HTR-8/SVneo (cell line): ENCODE measurements at regions not wholly inside any gene's neighbourhood (a gene's known extent, or its start where the extent isn't known, plus 50 kb on each side); places are given as distances from the start of the nearest gene placed in this dataset.
"Not testable (repeated sequence)": the region's sequence is repeated elsewhere in the genome, so short reads cannot be mapped to it uniquely, and the experiment has no call there.

ENCODE experiments used
- DNase-seq: peaks from one replicate; pipeline ENCODE4 v3.0.0; 2011; ENCODE audit warnings: low spot score, mixed read lengths; ENCODE audit not compliant: insufficient read length
- FAIRE-seq: peaks from 2 replicates; lab custom pipeline; 2011; peaks lifted over from hg19 to GRCh38; lab: Jason Lieb, UNC

DNA sequence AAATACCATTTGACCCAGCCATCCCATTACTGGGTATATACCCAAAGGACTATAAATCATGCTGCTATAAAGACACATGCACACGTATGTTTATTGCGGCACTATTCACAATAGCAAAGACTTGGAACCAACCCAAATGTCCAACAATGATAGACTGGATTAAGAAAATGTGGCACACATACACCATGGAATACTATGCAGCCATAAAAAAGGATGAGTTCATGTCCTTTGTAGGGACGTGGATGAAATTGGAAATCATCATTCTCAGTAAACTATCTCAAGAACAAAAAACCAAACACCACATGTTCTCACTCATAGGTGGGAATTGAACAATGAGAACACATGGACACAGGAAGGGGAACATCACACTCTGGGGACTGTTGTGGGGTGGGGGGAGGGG lies 142.1 kb upstream of the BEND6 start:
- DNase-seq, FAIRE-seq: not testable (repeated sequence)

DNA sequence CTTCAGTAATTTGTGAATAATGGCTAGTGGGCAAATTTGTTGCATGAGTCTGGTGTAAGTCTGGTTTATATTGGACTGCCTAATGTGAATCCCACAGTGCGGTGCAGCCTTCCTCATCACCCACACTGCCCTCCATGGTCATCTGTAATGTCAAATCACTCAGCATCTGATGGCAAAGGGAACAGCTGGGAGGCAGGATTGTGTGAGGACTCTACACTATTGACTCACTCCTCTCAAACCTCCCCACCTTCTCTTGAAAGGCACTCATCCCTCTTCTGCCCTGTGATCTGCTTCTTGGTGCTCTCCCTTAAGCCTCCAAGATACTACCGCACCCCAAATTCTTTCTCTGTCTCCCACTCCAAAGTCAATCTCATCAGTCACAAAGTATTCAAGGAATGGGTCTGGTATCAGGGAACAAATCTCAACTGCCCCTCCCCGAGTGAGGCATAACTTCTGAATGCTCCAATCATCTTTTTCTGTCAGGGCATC lies 146.0 kb upstream of the BEND6 start:
- peak; percentile 59 for DNase-seq
- FAIRE-seq = peak; percentile 95

DNA sequence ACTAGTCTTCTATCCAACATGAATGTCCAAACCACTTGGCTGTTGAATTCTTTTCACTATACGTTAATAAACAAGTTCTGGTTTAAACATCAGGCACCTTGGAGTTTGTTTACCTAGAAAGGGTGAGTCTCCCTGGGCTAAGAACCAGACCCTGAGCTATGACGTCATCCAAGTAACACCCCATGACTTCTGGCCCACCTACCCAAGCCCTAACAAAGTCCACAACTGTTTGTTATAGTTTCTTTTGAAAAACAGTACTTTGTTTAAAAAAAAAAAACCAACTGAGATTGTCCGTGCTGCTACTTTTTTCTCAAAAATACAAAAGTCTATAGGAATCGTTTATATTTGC lies 146.9 kb upstream of the BEND6 start:
- peak; percentile 88 for FAIRE-seq
- no peak for DNase-seq

DNA sequence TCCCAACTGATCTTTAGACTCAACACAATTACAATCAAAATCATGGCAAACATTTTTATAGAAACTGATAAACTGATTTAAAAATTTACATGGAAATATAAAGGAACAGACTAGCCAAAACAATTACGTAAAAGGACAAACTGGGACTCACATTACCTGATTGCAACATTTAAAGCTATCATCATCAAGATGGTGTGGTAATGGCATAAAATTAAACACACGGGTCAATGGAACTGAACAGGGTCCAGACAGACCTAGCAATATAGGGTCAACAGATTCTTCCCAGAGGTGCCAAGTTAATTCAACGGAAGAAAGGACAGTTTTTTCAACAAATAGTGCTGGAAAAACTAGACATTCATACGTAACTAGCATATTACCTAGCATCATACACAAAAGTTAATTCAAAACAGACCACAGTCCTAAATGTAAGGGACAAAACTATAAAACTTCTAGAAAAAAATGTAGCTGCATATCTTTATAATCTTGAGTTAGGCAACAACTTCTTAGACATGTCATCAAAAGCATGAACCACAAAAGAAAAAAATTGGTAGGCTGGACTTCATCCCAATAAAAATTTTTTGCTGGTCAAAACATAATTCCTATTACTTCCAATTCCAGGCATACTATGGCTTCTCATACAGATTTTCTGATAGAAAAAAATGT lies 147.4 kb upstream of the BEND6 start:
- FAIRE-seq = peak; percentile 46
- DNase-seq = no peak

DNA sequence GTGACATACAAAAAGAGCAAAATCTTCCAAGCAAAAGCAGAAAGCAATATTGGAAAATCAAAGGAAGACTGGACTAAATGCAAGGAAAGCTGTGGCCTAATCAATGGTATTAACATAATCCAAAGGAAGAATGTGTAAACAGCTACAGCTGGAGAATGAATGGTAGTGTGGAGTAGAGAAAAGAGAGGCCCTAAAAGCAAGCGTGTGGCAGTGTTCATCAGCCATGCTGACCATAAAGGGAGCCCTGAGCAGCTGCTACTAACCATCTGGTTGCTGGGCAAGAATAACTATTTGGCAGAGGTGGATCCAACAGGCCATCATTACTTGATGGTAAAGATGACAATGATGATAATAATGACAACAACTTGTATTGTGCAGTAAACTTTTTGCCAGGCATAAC lies 148.5 kb upstream of the BEND6 start:
- FAIRE-seq = peak; percentile 88

DNA sequence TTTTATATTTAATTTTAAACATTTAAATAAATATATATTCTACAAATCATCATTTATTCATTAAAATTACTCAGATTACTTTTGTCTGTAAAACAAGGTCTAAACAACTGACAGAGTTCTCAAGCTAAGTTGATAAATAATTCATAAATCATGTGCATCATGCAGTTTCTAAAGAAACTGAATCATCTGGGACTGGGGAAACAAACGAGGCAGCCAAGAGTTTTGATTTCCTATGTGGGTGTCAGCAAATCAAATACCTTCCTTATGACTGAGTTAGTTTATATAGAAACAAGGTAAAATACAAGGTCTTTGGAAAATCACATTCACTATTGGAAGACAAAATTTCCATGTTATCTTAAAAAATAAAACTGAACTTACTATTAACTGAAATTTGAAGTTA lies 149.9 kb upstream of the BEND6 start:
- peak; percentile 42 for DNase-seq
- peak; percentile 59 for FAIRE-seq

More for the DNA sequence above, 148.5 kb upstream of the BEND6 start:
- no peak for DNase-seq

DNA sequence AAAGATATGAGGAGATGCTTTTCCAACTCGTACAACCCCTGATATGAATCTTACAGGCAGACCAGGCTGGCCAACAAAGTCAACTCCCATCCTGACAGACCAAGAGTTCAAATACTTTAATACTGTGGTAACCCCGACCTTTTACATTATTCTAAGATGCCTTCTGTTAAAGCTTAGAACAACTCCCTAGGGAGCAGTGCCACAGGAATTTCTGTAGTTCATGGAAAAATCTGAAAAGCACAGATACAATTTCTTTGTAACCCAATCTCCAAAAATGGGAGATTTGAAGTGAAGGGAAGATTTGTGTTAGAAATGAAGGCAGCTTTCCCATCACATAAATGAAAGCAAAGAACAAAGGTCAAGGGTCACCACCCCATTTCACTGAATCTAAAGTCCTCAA lies 151.3 kb upstream of the BEND6 start:
- no peak for DNase-seq
- no peak for FAIRE-seq

DNA sequence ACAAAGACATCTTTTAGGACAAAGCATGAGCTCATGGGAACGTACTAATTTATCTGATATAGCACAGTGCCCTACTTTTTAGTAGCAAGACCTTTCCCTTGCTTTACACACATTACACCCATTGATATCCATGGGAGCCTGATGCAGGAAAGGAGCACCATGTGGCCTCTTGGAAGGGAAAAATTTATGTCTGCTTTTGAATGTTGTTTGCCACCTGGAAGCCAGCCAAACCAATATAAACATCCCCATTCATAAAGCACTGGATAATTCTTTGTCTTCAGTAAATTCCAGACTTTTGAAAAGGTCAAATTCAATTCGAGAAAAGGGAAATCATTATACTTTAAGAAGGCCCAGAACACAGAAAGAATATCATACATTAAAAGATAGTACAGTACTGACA lies 152.3 kb upstream of the BEND6 start:
- peak; percentile 30 for DNase-seq
- FAIRE-seq = no peak

DNA sequence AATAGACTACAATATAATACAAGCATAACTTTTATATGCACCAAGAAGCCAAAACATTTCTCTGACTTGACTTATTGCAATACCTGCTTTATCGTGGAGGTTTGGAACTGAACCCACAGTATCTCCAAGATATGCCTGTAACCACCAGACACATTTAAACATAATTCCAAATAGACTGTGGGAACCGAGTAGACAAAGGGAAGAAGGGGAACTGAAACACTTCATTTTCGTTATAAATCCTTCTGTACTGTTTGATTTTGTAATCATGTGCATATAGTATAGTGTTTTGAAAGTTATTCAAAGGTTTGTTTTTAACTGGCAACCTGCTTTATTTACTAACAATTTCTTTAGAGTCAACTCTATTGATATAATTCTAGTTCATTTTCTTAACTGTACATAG lies 154.9 kb upstream of the BEND6 start:
- no peak for DNase-seq
- no peak for FAIRE-seq

DNA sequence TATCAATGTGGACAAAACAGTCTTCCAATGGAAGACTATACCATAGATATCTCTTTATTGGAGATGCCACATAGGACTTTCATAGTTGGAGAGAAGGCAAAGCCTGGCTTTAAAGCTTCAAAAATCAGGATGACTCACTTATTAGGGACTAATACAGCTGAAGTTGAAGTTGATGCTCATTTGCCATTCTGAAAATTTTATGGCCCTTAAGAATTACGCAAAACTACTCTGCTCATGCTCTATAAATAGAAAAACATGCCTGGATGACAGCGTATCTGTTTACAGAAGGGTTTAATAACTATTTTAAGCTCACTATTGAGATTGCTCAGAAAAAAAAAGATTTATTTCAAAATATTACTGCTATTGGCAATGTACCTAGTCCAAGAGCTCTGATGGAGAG lies 155.5 kb upstream of the DST start:
- FAIRE-seq = no peak
- no peak for DNase-seq

DNA sequence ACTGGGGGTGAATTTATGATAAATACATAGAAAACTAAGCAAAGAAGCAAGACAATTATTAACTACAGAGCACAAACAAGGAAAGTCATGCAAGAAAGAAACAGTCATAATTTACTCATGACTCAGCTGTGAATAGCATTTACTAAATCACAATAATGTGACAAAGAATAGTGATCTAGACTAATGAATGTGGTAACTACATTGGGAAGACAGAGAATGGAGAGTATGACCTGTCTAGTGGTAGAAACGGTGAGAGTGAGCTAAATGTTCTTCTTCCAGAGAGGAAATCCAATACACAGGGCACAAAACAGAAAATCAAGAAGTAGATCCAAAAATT lies 153.5 kb upstream of the DST start:
- DNase-seq = peak; percentile 44
- peak; percentile 49 for FAIRE-seq

DNA sequence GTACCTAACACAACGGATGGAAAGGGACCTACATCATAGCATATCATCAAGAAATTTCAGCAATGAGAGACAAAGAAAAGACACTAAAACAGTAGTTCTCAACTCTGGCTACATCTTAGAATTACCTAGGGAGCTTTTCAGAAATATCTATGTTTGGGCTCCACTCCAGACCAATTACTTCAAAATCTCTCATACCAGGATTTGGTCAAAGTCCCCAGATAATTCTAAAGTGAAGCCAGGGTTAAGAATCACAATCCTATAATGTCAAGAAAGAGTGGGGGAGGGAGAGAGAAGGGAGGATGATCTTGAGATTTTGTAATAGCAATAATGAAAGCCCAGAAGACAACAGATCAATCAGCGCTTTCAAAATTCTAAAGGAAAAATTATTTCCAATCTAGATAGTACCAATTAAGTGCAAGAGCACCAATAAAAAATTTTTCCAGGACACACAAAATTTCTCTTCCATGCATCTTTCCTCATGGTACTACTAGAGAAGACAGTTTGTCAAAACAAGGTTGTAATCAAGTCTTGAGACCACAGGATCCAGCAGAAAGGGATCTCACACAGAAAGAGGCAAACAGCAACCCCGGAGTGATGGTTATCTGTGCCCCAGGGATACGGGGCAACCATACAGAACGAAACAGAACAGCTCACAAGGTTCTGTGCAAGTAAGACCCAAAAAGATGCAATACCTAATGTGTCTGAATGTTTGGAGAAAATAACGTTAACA lies 152.9 kb upstream of the DST start:
- FAIRE-seq (no peak), DNase-seq (no peak)

DNA sequence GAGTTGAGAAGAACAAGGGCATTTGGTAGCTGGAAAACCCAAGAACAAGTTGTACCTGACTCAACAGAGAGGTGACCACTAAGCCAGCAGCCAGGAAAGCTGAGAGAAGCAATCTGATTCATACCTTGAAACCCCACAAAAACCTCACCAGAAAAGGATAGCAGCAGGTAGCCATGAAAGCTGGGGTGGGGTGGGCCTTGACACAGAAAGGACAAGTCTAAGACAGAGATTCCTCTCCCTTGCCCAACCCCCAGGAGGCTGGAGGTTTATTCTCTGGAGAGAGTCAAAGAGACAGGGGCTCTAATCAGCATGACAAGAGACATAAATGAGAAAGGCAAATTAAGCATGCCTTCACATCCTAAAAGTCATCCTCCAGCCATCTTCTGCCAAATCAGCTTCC lies 151.7 kb upstream of the DST start:
- no peak for DNase-seq

DNA sequence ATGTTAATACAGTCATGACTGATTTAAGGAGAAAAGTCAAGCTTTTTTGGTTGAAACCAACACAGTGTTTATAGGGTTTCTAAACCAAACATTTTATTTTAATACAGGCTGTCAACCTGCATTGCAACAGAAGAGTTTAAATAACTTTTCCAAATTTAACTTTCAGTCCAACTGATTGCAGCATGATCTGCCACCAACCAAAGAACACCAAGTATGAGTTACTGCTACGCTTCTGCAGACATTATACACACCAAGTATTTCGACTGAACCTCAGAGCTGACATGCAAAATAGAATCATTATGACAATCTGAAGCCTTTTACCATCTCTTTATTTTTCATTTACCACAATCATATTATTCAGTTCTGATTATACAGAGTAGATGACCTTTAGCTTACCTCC lies 151.2 kb upstream of the DST start:
- no peak for FAIRE-seq
- no peak for DNase-seq

More for the DNA sequence above, 151.7 kb upstream of the DST start:
- FAIRE-seq = peak; percentile 59

DNA sequence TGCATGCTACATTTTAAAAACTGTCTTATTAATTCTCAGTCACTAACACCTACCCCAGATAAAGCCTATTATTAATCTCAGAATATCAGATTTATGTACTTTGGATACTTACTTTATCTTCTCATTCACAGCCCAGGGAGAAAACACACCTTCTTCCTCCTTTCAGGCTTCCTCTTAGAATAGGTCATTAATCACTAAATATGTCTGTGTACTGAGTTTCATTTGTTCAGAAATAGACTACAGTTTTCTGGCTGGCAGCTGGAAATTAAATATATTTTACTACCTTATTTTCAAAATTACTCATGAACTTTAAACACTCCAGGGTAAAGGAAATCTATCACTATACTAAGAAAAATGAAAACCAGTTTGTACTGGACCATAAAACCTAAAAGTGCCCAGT lies 147.7 kb upstream of the DST start:
- no peak for DNase-seq
- FAIRE-seq = no peak

DNA sequence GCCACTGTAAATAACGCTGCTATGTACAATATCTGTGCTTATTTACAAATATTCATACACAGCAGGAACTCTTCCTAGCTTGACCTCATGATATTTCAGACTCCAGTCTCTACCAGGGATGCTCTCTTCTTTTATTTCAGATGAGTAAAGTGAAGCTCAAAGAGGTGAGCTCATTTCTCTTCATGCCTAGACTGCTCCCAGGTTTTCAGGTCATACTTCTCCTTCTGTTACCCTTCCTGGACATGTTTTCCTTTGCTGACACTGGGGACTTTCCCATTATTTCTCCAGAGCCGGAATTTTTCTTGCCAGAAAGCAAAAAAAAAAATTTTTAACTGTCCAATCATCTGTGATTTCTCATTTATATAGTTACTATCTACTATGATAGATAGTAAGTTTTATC lies 147.2 kb upstream of the DST start:
- FAIRE-seq (no peak), DNase-seq (no peak)

DNA sequence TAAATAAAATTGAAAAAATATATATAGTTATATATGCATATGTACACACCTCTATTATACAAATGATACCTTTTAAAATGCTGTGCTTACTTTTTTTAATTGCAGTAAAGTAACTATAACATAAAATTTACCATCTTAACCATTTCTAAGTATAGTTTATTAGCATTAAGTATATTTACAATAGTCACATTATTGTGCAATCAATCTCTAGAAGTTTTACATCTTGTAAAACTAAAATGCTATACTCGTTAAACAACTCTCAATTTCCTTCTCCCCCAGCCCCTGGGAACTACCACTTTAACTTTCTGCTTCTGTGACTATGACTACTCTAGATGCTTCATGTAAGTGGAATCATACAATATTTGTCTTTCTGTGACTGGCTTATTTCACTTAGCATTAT lies 146.7 kb upstream of the DST start:
- FAIRE-seq (no peak), DNase-seq (no peak)

DNA sequence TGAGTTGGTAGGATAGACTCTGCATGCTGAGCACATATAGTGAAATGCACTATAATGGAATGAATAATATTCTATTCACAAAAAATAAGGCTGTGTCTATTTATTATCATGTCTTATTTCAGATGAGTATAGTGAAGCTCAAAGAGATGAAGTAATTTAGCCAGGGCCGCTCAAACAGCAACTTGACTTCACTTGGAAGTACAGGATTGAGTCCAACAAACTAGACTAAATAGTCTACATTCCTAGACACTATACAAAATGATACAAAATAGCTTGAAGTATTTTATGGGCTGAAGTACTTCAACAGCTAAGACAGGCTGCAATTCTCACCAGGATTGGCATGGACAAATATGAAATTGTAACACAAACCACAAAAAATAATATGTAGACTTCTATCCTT lies 144.5 kb upstream of the DST start:
- DNase-seq = no peak
- FAIRE-seq = no peak

DNA sequence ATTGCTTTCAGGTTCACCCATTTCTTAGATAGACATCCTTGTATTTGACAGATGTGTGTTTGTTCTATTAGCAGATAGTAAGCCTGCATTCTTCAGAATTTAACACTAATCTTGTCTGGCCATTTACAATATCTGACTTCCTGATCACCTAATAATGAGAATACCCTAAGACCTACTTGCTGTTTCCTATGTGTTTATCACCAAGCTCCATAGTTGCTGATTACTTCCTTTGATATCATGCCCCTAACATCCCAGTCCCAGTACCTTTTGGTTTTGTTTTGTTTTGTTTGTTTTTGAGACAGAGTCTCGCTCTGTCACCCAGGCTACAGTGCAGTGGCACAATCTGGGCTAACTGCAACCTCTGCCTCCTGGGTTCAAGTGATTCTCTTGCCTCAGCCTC lies 143.6 kb upstream of the DST start:
- DNase-seq (no peak), FAIRE-seq (no peak)

DNA sequence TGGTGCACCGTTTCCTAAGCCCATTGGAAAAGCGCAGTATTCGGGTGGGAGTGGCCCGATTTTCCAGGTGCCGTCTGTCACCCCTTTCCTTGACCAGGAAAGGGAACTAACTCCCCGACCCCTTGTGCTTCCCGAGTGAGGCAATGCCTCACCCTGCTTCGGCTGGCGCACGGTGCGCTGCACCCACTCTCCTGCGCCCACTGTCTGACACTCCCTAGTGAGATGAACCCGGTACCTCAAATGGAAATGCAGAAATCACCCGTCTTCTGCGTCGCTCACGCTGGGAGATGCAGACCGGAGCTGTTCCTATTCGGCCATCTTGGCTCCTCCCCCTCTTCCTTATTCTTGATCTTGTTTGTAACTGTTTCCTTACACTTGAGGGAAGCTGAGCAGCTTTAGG lies 142.8 kb upstream of the DST start:
- FAIRE-seq, DNase-seq: not testable (repeated sequence)

DNA sequence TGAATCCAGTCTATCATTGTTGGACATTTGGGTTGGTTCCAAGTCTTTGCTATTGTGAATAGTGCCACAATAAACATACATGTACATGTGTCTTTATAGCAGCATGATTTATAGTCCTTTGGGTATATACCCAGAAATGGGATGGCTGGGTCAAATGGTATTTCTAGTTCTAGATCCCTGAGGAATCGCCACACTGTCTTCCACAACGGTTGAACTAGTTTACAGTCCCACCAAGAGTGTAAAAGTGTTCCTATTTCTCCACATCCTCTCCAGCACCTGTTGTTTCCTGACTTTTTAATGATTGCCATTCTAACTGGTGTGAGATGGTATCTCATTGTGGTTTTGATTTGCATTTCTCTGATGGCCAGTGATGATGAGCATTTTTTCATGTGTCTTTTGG lies 137.4 kb upstream of the DST start:
- FAIRE-seq, DNase-seq: not testable (repeated sequence)

DNA sequence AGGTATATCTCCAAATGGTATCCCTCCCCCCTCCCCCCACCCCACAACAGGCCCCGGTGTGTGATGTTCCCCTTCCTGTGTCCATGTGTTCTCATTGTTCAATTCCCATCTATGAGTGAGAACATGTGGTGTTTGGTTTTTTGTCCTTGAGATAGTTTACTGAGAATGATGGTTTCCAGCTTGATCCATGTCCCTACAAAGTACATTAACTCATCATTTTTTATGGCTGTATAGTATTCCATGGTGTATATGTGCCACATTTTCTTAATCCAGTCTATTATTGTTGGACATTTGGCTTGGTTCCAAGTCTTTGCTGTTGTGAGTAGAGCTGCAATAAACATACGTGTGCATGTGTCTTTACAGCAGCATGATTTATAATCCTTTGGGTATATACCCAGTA lies 135.8 kb upstream of the DST start:
- not testable (repeated sequence) for DNase-seq, FAIRE-seq
